GM21423 (cell line): ENCODE measurements at regions not wholly inside any gene's neighbourhood (a gene's known extent, or its start where the extent isn't known, plus 50 kb on each side); places are given as distances from the start of the nearest gene placed in this dataset.
"Not testable (repeated sequence)": the region's sequence is repeated elsewhere in the genome, so short reads cannot be mapped to it uniquely, and the experiment has no call there.

Experiments
- ATAC-seq: cut with Tn5 transposase; IDR thresholded peaks from one replicate; pipeline ENCODE4 v1.9.1; 2021; ENCODE audit warnings: mild to moderate bottlenecking, moderate library complexity; ENCODE audit not compliant: unreplicated experiment

DNA sequence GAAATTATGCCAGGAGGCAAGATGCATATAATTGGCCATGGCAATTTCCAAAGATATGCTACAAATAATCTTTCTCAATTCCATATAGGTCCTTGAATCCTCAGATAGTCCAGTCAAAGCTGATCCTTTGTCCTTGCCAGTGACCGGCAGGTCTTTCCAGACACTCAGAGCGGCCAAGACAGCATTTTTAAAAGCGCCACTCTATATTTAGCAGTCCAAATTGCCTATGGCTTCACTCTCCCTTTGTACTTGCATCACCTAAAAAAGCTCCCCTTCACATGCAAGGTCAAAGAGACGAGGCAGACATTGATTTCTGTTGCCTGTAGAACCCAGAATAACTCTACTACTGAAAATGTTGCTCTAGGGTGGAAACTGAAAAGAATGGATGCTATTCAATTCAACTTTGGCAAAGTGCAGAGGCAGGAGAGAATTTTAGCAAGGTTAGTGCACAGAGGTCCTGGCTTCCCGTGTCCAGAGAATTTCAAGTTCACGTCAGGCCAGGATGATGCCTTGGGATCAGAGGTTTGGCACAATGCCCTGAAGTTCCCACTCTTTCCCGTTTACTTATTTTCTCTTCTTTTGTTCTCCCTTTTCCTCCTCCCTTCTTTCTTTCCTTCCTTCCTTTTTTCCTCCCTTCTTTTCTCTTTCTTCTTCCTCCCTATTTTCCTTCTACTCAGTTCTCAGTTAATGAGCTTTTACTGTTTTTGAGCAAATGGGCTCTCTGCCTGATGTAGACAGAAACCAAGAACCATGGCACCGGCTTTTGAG is 108.5 kb downstream of the KCNK1 start:
- no peak for ATAC-seq

- no peak for ATAC-seq
These were observed 109.5 kb downstream of the KCNK1 start for GRCh38 chr1:233723387-233723786.

- not testable (repeated sequence) for ATAC-seq
These were observed 110.3 kb downstream of the KCNK1 start for GRCh38 chr1:233724131-233724631.

- ATAC-seq, result no peak
These were observed 111.5 kb downstream of the KCNK1 start for GRCh38 chr1:233725423-233725822.

GRCh38 chr1:233728721-233729120 is 114.8 kb downstream of the KCNK1 start:
- ATAC-seq, result no peak

GRCh38 chr1:233730380-233730779 is 116.5 kb downstream of the KCNK1 start:
- no peak for ATAC-seq

- ATAC-seq, result no peak
These were observed 116.9 kb downstream of the KCNK1 start for GRCh38 chr1:233730809-233731208.

DNA sequence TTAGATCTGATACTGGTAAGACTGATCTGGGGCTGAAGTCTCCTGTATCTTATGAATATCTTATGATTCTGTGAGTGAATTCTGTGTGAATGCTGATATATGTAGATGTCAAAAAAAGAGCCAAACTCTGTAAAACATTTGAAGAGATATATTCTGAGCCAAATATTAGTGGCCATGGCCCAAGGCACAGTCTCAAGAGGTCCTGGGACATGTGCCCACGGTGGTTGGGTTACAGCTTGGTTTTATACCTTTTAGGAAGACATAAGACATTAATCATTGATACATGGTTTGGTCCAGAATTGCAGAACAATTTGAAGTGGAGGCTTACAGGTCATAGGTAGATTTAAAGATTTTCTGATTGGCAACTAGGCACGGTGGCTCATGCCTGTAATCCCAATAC is 118.3 kb downstream of the KCNK1 start:
- no peak for ATAC-seq

DNA sequence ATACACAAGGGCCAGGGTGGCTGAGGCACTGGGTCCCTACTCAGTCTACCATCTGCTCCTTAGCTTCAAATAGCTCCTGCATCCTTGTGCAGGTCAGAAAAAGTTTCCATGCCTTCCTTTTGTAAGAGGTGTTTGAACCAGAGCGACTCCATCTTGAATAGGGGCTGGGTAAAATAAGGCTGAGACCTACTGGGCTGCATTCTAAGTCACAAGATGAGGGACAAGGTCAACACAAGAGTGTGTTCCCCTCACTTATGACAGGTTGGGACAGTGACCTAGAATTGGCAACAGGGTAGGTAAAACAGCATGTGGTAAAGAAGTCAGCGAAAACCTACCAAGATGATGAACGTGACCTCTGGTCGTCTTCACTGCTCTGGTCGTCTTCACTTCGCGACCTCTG is 120.5 kb downstream of the KCNK1 start:
- ATAC-seq, result no peak

- ATAC-seq, result no peak
These were observed 121.4 kb downstream of the KCNK1 start for GRCh38 chr1:233735331-233735730.

GRCh38 chr1:233735847-233736246 is 121.9 kb downstream of the KCNK1 start:
- no peak for ATAC-seq

DNA sequence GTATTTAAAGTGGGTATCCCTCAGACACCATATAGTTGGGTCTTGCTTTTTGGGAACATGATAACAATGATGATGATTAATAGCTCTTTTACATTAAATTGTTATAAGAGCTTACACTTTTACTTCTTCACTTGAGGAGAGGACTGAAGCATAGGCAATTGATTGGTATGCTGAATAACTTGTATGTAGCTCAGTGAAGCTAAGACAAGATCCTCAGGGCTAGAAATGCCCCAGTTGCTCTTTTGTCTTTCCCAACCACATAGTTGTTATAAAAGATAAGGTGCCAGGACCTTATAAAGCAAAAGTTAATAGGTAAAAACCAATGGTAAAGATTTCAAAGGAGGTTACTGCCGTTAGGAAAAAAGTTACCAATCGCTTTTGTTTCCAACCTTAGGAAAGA is 123.4 kb downstream of the KCNK1 start:
- ATAC-seq, result no peak

DNA sequence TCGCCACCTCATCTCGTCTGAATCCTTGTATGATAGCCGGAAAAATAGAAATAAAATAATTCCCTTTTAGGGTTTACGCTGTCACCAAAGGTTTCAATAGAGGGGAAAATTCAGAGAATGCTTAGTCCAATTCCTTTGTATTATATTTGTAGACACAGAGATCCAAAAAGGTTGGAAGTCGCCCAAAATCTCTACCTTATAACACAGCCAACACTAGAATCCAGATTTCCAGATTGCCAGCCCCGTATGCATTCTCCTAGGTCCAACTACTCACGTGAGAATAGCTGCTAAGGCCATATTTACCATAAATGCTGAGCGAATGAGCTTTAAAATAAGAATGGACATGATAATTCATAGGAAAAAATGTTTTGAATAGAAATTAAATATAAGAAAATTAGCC is 124.5 kb downstream of the KCNK1 start:
- no peak for ATAC-seq

DNA sequence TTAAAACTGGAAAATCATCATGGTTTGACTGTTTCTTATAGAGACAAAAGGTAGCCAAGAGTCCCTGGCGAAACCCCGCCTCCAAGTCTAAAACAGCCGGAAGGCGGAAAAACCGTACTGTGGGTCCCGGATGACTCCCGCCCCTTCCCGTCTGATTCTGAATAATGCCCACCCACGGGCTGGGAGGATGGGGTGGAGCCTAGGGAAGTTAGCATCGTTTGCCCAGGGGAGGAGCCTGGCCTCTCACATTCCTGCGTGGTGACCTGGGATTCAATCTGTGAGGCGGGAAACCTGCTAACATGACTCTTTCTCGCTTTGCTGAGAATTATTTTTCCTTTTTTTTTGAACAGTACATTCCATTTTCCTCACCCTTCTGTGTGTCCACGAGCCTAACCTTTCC is 124.9 kb downstream of the KCNK1 start:
- ATAC-seq, result no peak

DNA sequence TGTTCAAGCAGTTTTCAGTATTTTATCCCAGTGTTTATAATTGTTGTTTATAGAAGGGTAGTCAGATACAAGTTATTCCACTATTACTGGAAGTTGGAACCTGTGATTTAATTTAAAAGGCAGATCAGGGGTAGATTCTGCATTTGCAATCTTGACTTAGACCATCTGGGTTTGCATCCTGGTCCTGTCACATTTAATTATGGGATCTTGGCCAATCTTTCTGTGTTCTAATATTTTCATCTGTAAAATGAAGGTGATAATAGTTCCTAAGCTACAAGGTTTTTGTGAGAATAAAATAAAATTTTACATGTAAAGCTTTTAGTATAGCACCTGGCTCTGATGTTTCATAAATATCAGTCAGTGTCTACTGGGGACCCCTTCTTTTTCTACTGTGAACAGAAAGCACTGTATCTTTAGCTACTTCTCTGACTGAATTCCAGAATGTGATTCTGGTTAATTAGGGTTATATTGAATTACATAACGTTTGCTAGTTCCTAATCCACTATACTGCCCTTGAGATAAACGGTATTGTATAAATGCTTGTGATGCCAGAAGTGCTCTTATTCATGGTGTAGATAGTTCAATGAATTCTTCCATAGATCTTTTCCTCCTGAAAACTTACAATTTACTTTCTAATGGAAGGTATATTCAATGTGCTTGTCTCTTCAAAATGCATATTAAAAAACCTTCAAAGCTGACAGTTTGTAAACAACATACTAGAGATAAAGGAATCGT is 131.0 kb downstream of the KCNK1 start:
- ATAC-seq, result no peak

- ATAC-seq, result no peak
These were observed 136.2 kb downstream of the KCNK1 start for GRCh38 chr1:233750139-233750538.

GRCh38 chr1:233759665-233760064 is 144.8 kb upstream of the SLC35F3 start:
- ATAC-seq, result no peak

DNA sequence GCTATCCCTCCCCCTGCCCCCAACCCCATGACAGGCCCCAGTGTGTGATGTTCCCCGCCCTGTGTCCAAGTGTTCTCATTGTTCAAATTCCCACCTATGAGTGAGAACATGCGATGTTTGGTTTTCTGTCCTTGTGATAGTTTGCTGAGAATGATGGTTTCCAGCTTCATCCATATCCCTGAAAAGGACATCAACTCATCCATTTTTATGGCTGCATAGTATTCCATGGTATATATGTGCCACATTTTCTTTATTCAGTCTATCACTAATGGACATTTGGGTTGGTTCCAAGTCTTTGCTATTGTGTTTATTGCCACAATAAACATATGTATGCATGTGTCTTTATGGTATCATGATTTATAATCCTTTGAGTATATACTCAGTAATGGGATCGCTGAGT is 140.2 kb upstream of the SLC35F3 start:
- ATAC-seq, result not testable (repeated sequence)

GRCh38 chr1:233777566-233777965 is 126.9 kb upstream of the SLC35F3 start:
- no peak for ATAC-seq

DNA sequence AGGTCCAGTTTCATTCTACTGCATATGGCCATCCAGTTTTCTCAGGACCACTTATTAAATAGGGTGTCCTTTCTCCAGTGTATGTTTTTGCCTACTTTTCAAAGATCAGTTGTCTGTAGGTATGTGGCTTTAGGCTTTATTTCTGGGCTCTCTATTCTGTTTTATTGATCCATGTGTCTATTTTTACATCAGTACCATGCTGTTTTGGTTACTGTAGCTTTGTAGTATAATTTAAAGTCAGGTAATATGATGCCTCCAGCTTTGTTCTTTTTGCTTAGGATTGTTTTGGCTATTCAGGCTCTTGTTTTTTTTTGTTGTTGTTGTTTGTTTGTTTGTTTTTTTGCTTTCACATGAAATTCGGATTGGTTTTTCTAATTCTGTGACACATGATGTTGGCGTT is 124.4 kb upstream of the SLC35F3 start:
- ATAC-seq, result no peak

DNA sequence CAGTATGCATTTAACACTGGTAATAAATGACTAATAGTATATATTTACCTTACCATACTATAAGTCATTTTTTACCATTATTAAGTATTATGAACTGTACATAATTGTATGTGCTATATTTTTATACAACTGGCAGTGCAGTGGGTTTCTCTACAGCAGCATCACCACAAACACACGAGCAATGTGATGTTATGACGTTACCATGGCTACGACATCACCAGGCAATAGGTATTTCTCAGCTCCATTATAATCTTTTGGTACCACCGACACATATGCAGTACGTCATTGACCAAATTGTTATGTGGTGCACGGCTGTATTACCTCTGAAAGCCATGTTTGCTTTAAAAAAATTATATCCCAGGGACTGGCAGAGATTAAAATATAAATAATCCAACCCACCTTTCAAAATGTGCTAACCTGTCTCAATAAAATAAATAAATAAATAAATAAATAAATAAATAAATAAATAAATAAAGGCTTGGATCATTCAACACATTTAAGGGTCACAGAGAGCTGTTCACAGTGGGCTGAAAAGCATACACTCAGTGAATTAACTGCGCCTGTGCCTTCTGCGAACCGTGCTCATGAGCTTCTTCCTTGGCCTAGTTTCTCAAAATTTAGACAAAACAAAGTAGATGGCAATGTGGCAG is 121.4 kb upstream of the SLC35F3 start:
- no peak for ATAC-seq

DNA sequence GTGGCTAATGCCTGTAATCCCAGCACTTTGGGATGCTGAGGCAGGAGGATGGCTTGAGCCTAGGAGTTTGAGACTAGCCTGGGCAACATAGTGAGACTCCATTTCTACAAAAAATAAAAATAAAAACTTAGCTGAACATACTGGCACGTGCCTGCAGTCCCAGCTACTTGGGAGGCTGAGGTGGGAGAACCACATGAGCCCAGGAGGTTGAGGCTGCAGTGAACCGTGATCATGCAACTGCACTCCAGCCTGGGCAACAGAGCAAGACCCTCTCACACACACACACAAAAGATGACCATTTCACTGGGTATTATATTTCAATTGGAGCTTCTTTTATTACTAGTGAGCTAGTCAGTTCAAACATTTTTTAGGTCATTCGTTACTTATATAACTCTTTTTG is 116.9 kb upstream of the SLC35F3 start:
- ATAC-seq, result no peak
